HEK293 (cell line): ENCODE measurements at regions not wholly inside any gene's neighbourhood (a gene's known extent, or its start where the extent isn't known, plus 50 kb on each side); places are given as distances from the start of the nearest gene placed in this dataset.

Experiments
- CTCF ChIA-PET: fragments of 350-600 bp; formaldehyde crosslinking; extraction: SDS; loops from one replicate; lab custom pipeline; 2021; ENCODE audit warnings: antibody characterized with exemption; lab: Yijun Ruan, JAX
- POLR2A ChIA-PET: fragments of 300-600 bp; formaldehyde crosslinking; extraction: SDS; loops from one replicate; lab custom pipeline; 2020; ENCODE audit warnings: antibody characterized with exemption, inconsistent platforms; lab: Yijun Ruan, JAX
- H3K27ac ChIP-seq: fragments of 200-500 bp; sonication (Bioruptor generic); 2 replicates; pipeline ENCODE4 v1.5.1; 2014; ENCODE audit warnings: low read depth, low read length, control low read depth, inconsistent platforms; ENCODE audit errors: extremely low read depth
- H3K36me3 ChIP-seq, 2 experiments: fragments of 200-500 bp in 1 of 2; sonication (Bioruptor generic) in 1 of 2; 1 replicate in 1 of 2; 2 replicates in 1 of 2; pipeline ENCODE4 v1.5.1; 2014 to 2017; ENCODE audit warnings: inconsistent platforms in 2 of 2, low read length in 2 of 2; ENCODE audit not compliant: control insufficient read depth in 2 of 2, insufficient read depth in 1 of 2
- H3K4me1 ChIP-seq: fragments of 200-500 bp; sonication (Bioruptor generic); 2 replicates; pipeline ENCODE4 v1.5.1; 2014; ENCODE audit warnings: mild to moderate bottlenecking, low read length, inconsistent platforms; ENCODE audit not compliant: control insufficient read depth, insufficient read depth
- H3K4me3 ChIP-seq: 2 replicates; pipeline ENCODE4 v1.5.1; 2011; ENCODE audit warnings: low read depth, mild to moderate bottlenecking, control low read depth, low read length, moderate library complexity
- H3K9me3 ChIP-seq: fragments of 200-500 bp; sonication (Bioruptor generic); 2 replicates; pipeline ENCODE4 v1.5.1; 2014; ENCODE audit warnings: low read depth, low read length, inconsistent platforms; ENCODE audit not compliant: control insufficient read depth, insufficient read depth
- KLF7 ChIP-seq: fragments of 450-650 bp; formaldehyde crosslinking; IDR thresholded peaks from 2 replicates; pipeline ENCODE4 v1.5.1; 2016; ENCODE audit warnings: missing biosample characterization, missing genetic modification characterization, borderline replicate concordance
- OSR2 ChIP-seq: fragments of 450-650 bp; formaldehyde crosslinking; IDR thresholded peaks from 2 replicates; pipeline ENCODE4 v1.5.1; 2016; ENCODE audit warnings: missing biosample characterization, missing genetic modification characterization
- PRDM1 ChIP-seq: fragments of 450-650 bp; formaldehyde crosslinking; IDR thresholded peaks from 2 replicates; pipeline ENCODE4; 2016; ENCODE audit warnings: missing biosample characterization, missing genetic modification characterization
- ZNF114 ChIP-seq: fragments of 450-650 bp; formaldehyde crosslinking; IDR thresholded peaks from 2 replicates; pipeline ENCODE4 v1.5.0; 2017; ENCODE audit warnings: missing biosample characterization, missing genetic modification characterization
- ZNF16 ChIP-seq: fragments of 450-650 bp; formaldehyde crosslinking; IDR thresholded peaks from 2 replicates; pipeline ENCODE4 v1.5.1; 2016; ENCODE audit warnings: low read depth, missing biosample characterization, missing genetic modification characterization
- ZNF174 ChIP-seq: fragments of 450-650 bp; formaldehyde crosslinking; IDR thresholded peaks from 2 replicates; pipeline ENCODE4 v1.5.0; 2017; ENCODE audit warnings: missing biosample characterization, mild to moderate bottlenecking, missing genetic modification characterization
- ZNF19 ChIP-seq: fragments of 450-650 bp; formaldehyde crosslinking; IDR thresholded peaks from 2 replicates; pipeline ENCODE4; 2016; ENCODE audit warnings: missing biosample characterization, missing genetic modification characterization, low read depth
- ZNF266 ChIP-seq: fragments of 450-650 bp; formaldehyde crosslinking; IDR thresholded peaks from 2 replicates; pipeline ENCODE4 v1.5.1; 2016; ENCODE audit warnings: missing biosample characterization, missing genetic modification characterization, low read depth
- ZNF311 ChIP-seq: fragments of 450-650 bp; formaldehyde crosslinking; IDR thresholded peaks from 2 replicates; pipeline ENCODE4 v1.5.1; 2017; ENCODE audit warnings: missing biosample characterization, missing genetic modification characterization, borderline replicate concordance
- ZNF530 ChIP-seq: fragments of 450-650 bp; formaldehyde crosslinking; IDR thresholded peaks from 2 replicates; pipeline ENCODE4 v1.5.1; 2016; ENCODE audit warnings: low read depth, missing biosample characterization, missing genetic modification characterization
- ZNF639 ChIP-seq: fragments of 450-650 bp; formaldehyde crosslinking; IDR thresholded peaks from 2 replicates; pipeline ENCODE4 v1.5.1; 2016; ENCODE audit warnings: missing biosample characterization, missing genetic modification characterization
- ZNF645 ChIP-seq: fragments of 450-650 bp; formaldehyde crosslinking; IDR thresholded peaks from 2 replicates; pipeline ENCODE4; 2016; ENCODE audit warnings: missing biosample characterization, missing genetic modification characterization
- ZNF701 ChIP-seq: fragments of 450-650 bp; formaldehyde crosslinking; IDR thresholded peaks from 2 replicates; pipeline ENCODE4 v1.5.1; 2016; ENCODE audit warnings: missing biosample characterization, missing genetic modification characterization
- ZNF76 ChIP-seq: fragments of 450-650 bp; formaldehyde crosslinking; IDR thresholded peaks from 2 replicates; pipeline ENCODE4; 2016; ENCODE audit warnings: low read depth, missing biosample characterization, missing genetic modification characterization, borderline replicate concordance
- TF ChIP-seq, protein P1 (sequence below): fragments of 450-650 bp; formaldehyde crosslinking; IDR thresholded peaks from 2 replicates; pipeline ENCODE4 v1.5.1; 2016; ENCODE audit warnings: missing biosample characterization, missing genetic modification characterization
- TF ChIP-seq, protein P2 (sequence below): fragments of 450-650 bp; formaldehyde crosslinking; IDR thresholded peaks from 2 replicates; pipeline ENCODE4 v1.5.1; 2016; ENCODE audit warnings: missing biosample characterization, missing genetic modification characterization, borderline replicate concordance
- TF ChIP-seq, protein P3 (sequence below): fragments of 450-650 bp; formaldehyde crosslinking; IDR thresholded peaks from 2 replicates; pipeline ENCODE4 v1.5.1; 2017; ENCODE audit warnings: missing biosample characterization, missing genetic modification characterization

- Histone ChIP-seq H3K4me3 (no peak overlapping the region), H3K4me1 (no peaks in the 10 kb centered on the region), H3K9me3 (no peaks in the 10 kb centered on the region), H3K36me3 (no peaks in the 10 kb centered on the region)
- CTCF ChIA-PET, result no interaction called here
- TF ChIP-seq ZNF639 (tag by site-specific recombination) (no peak), ZNF645 (no peak), OSR2 (tag by site-specific recombination) (no peak), ZNF701 (tag by site-specific recombination) (no peak)
- TF ChIP-seq, all 188 proteins: peak for 0
- POLR2A ChIA-PET, result no interaction called here
- H3K27ac ChIP-seq, result no peak overlapping the region
These were observed 297.0 kb downstream of the MAN2A1 start for GRCh38 chr5:109986726-109987125.

DNA sequence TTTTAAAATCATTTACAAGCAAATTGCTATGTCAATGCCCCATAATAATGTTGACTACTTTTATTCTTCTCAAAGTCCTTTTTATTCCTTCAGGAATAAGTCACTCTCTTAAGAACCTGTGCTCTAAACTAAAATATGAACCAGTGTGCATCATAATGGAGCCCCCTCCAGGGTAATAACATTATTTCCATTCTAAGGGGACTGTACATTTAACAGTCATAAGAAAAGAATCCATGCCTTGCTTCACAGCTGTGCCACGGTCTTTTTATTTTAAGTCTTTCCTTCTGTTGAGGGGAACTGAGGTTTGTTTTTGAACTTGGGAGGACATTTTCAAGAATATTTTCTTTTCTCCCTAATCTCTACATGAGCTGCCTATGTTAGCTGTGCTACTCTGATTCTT is 297.6 kb downstream of the MAN2A1 start:
- no peaks in the 10 kb centered on the region for H3K4me1 ChIP-seq
- POLR2A ChIA-PET, result no interaction called here
- H3K27ac ChIP-seq, result no peak overlapping the region
- no peak overlapping the region for H3K4me3 ChIP-seq
- no peak for TF ChIP-seq ZNF76 (tag by site-specific recombination)
- no peak for TF ChIP-seq ZNF174 (tag by site-specific recombination)
- no peak for TF ChIP-seq KLF7 (tag by site-specific recombination)
- TF ChIP-seq, protein P1, sequence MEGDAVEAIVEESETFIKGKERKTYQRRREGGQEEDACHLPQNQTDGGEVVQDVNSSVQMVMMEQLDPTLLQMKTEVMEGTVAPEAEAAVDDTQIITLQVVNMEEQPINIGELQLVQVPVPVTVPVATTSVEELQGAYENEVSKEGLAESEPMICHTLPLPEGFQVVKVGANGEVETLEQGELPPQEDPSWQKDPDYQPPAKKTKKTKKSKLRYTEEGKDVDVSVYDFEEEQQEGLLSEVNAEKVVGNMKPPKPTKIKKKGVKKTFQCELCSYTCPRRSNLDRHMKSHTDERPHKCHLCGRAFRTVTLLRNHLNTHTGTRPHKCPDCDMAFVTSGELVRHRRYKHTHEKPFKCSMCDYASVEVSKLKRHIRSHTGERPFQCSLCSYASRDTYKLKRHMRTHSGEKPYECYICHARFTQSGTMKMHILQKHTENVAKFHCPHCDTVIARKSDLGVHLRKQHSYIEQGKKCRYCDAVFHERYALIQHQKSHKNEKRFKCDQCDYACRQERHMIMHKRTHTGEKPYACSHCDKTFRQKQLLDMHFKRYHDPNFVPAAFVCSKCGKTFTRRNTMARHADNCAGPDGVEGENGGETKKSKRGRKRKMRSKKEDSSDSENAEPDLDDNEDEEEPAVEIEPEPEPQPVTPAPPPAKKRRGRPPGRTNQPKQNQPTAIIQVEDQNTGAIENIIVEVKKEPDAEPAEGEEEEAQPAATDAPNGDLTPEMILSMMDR, result no peak
- TF ChIP-seq, protein P2, sequence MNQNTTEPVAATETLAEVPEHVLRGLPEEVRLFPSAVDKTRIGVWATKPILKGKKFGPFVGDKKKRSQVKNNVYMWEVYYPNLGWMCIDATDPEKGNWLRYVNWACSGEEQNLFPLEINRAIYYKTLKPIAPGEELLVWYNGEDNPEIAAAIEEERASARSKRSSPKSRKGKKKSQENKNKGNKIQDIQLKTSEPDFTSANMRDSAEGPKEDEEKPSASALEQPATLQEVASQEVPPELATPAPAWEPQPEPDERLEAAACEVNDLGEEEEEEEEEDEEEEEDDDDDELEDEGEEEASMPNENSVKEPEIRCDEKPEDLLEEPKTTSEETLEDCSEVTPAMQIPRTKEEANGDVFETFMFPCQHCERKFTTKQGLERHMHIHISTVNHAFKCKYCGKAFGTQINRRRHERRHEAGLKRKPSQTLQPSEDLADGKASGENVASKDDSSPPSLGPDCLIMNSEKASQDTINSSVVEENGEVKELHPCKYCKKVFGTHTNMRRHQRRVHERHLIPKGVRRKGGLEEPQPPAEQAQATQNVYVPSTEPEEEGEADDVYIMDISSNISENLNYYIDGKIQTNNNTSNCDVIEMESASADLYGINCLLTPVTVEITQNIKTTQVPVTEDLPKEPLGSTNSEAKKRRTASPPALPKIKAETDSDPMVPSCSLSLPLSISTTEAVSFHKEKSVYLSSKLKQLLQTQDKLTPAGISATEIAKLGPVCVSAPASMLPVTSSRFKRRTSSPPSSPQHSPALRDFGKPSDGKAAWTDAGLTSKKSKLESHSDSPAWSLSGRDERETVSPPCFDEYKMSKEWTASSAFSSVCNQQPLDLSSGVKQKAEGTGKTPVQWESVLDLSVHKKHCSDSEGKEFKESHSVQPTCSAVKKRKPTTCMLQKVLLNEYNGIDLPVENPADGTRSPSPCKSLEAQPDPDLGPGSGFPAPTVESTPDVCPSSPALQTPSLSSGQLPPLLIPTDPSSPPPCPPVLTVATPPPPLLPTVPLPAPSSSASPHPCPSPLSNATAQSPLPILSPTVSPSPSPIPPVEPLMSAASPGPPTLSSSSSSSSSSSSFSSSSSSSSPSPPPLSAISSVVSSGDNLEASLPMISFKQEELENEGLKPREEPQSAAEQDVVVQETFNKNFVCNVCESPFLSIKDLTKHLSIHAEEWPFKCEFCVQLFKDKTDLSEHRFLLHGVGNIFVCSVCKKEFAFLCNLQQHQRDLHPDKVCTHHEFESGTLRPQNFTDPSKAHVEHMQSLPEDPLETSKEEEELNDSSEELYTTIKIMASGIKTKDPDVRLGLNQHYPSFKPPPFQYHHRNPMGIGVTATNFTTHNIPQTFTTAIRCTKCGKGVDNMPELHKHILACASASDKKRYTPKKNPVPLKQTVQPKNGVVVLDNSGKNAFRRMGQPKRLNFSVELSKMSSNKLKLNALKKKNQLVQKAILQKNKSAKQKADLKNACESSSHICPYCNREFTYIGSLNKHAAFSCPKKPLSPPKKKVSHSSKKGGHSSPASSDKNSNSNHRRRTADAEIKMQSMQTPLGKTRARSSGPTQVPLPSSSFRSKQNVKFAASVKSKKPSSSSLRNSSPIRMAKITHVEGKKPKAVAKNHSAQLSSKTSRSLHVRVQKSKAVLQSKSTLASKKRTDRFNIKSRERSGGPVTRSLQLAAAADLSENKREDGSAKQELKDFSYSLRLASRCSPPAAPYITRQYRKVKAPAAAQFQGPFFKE, result no peak
- TF ChIP-seq ZNF114 (tag by site-specific recombination), result no peak
- TF ChIP-seq ZNF311 (tag by site-specific recombination), result no peak
- no peak for TF ChIP-seq ZNF266
- no peak for TF ChIP-seq PRDM1 (tag by site-specific recombination)
- no peak for TF ChIP-seq ZNF530 (tag by site-specific recombination)
- TF ChIP-seq, protein P3, sequence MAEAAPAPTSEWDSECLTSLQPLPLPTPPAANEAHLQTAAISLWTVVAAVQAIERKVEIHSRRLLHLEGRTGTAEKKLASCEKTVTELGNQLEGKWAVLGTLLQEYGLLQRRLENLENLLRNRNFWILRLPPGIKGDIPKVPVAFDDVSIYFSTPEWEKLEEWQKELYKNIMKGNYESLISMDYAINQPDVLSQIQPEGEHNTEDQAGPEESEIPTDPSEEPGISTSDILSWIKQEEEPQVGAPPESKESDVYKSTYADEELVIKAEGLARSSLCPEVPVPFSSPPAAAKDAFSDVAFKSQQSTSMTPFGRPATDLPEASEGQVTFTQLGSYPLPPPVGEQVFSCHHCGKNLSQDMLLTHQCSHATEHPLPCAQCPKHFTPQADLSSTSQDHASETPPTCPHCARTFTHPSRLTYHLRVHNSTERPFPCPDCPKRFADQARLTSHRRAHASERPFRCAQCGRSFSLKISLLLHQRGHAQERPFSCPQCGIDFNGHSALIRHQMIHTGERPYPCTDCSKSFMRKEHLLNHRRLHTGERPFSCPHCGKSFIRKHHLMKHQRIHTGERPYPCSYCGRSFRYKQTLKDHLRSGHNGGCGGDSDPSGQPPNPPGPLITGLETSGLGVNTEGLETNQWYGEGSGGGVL (tag by site-specific recombination), result no peak
- no peak for TF ChIP-seq ZNF16
- TF ChIP-seq ZNF639 (tag by site-specific recombination), result no peak
- no peak for TF ChIP-seq ZNF19
- CTCF ChIA-PET, result no interaction called here
- no peaks in the 10 kb centered on the region for H3K9me3 ChIP-seq
- no peaks in the 10 kb centered on the region for H3K36me3 ChIP-seq
